A549 (cell line): ENCODE measurements at regions not wholly inside any gene's neighbourhood (a gene's known extent, or its start where the extent isn't known, plus 50 kb on each side); places are given as distances from the start of the nearest gene placed in this dataset.
A peak's percentile ranks its signal among the peaks of the same experiment; 100 is the strongest.

Experiments used
- ATAC-seq, 2 experiments: fragments of 200-7000 bp in 1 of 2; fragments of >200 bp in 1 of 2; cut with Nextera tagmentation in 1 of 2; cut with Tn5 transposase in 1 of 2; 3 replicates each; pipeline versions ENCODE4 v1.8.0 to v1.9.1; 2018 to 2020; ENCODE audit warnings: mild to moderate bottlenecking in 1 of 2, moderate library complexity in 1 of 2
- CTCF ChIA-PET: fragments of 300-600 bp; sonication (Branson Sonifier 250); formaldehyde crosslinking; extraction: SDS; loops from one replicate; lab custom pipeline; 2021; ENCODE audit warnings: antibody characterized with exemption, inconsistent platforms; lab: Yijun Ruan, JAX
- POLR2A ChIA-PET: fragments of 350-600 bp; formaldehyde crosslinking; extraction: SDS; loops from one replicate; lab custom pipeline; 2021; ENCODE audit warnings: antibody characterized with exemption, inconsistent platforms; lab: Yijun Ruan, JAX
- DNase-seq, 2 experiments: peaks; one replicate each; pipeline versions ENCODE4 v3.0.0 to v3.0.0-alpha.2; 2011 to 2016; ENCODE audit warnings: low read depth in 1 of 2, low spot score in 1 of 2
- FAIRE-seq: peaks from 2 replicates; lab custom pipeline; 2011; peaks lifted over from hg19 to GRCh38; lab: Jason Lieb, UNC
- H3K27ac ChIP-seq, 2 experiments: fragments of >200 bp; sonication (Bioruptor Twin); formaldehyde crosslinking; 3 replicates each; pipeline ENCODE4 v1.5.1; 2016 to 2017
- H3K4me1 ChIP-seq: fragments of >200 bp; sonication (Bioruptor Twin); formaldehyde crosslinking; 3 replicates; pipeline ENCODE4 v1.6.1; 2016
- H3K4me2 ChIP-seq: fragments of >200 bp; sonication (Bioruptor Twin); formaldehyde crosslinking; 3 replicates; pipeline ENCODE4 v1.6.1; 2016
- H3K4me3 ChIP-seq: fragments of >200 bp; sonication (Bioruptor Twin); formaldehyde crosslinking; 3 replicates; pipeline ENCODE4 v1.5.1; 2016
- H3K9me3 ChIP-seq: fragments of >200 bp; sonication (Bioruptor Twin); formaldehyde crosslinking; 3 replicates; pipeline ENCODE4 v1.6.1; 2016
- BCL3 ChIP-seq: fragments of >200 bp; sonication (Bioruptor Twin); formaldehyde crosslinking; IDR thresholded peaks from 3 replicates; pipeline ENCODE4 v1.6.1; 2016
- BHLHE40 ChIP-seq: IDR thresholded peaks from 2 replicates; pipeline ENCODE4 v1.6.1; 2012; ENCODE audit warnings: low read depth, low read length, inconsistent platforms
- CBX8 ChIP-seq: fragments of 200-600 bp; sonication (generic); IDR thresholded peaks from 2 replicates; pipeline ENCODE4 v1.6.1; 2016
- CHD4 ChIP-seq: fragments of 200-600 bp; sonication (generic); IDR thresholded peaks from 2 replicates; pipeline ENCODE4 v1.6.1; 2016; ENCODE audit warnings: antibody characterized with exemption, mild to moderate bottlenecking, borderline replicate concordance
- EP300 ChIP-seq, 2 experiments: fragments of >200 bp; sonication (Bioruptor Twin); formaldehyde crosslinking; IDR thresholded peaks; 2 replicates in 1 of 2; 3 replicates in 1 of 2; pipeline ENCODE4 v1.6.1; 2016 to 2017
- FOSL2 ChIP-seq, 2 experiments: fragments of 450-650 bp in 1 of 2; fragments of >200 bp in 1 of 2; sonication (Bioruptor Twin) in 1 of 2; formaldehyde crosslinking; IDR thresholded peaks; 2 replicates each; pipeline versions ENCODE4 v1.5.0 to v1.6.1; 2016 to 2020; ENCODE audit warnings: mild to moderate bottlenecking in 1 of 2, moderate library complexity in 1 of 2
- HDAC2 ChIP-seq: fragments of 200-600 bp; sonication (generic); IDR thresholded peaks from 2 replicates; pipeline ENCODE4 v1.6.1; 2016
- HES2 ChIP-seq: fragments of >200 bp; sonication (Bioruptor Twin); formaldehyde crosslinking; IDR thresholded peaks from 2 replicates; pipeline ENCODE4 v1.6.1; 2016
- HEYL ChIP-seq: fragments of 250-450 bp; sonication (Bioruptor Pico); IDR thresholded peaks from 2 replicates; pipeline ENCODE4 v1.8.0; 2021; ENCODE audit warnings: mild to moderate bottlenecking, moderate library complexity
- HMGXB4 ChIP-seq: fragments of 250-450 bp; sonication (Bioruptor Pico); IDR thresholded peaks from 2 replicates; pipeline ENCODE4 v1.5.0; 2021; ENCODE audit warnings: mild to moderate bottlenecking, moderate library complexity, borderline replicate concordance
- KDM5A ChIP-seq: fragments of 200-600 bp; sonication (generic); IDR thresholded peaks from 2 replicates; pipeline ENCODE4 v1.6.1; 2016; ENCODE audit warnings: antibody characterized with exemption, mild to moderate bottlenecking
- MAFK ChIP-seq: fragments of 450-650 bp; IDR thresholded peaks from 2 replicates; pipeline ENCODE4 v1.6.1; 2014; ENCODE audit not compliant: partially characterized antibody
- MAX ChIP-seq: IDR thresholded peaks from 2 replicates; pipeline ENCODE4 v1.6.1; 2012
- MYC ChIP-seq: IDR thresholded peaks from 2 replicates; pipeline ENCODE4 v1.6.1; 2012; ENCODE audit warnings: mild to moderate bottlenecking, inconsistent platforms, low read length, improper control_type of control experiment, borderline replicate concordance
- NFE2L2 ChIP-seq: fragments of 150-350 bp; conservative IDR thresholded peaks from 2 replicates; pipeline ENCODE4 v1.6.1; 2014; ENCODE audit warnings: low read length
- NPAS2 ChIP-seq: fragments of 250-450 bp; sonication (Bioruptor Pico); IDR thresholded peaks from 2 replicates; pipeline ENCODE4 v1.8.0; 2022; ENCODE audit warnings: mild to moderate bottlenecking, moderate library complexity, borderline replicate concordance
- POLR2A ChIP-seq: IDR thresholded peaks from 2 replicates; pipeline ENCODE4 v1.6.1; 2012; ENCODE audit warnings: mild to moderate bottlenecking, low read length
- RAD21 ChIP-seq, 2 experiments: fragments of >200 bp in 1 of 2; sonication (Bioruptor Twin) in 1 of 2; formaldehyde crosslinking in 1 of 2; IDR thresholded peaks in 1 of 2; conservative IDR thresholded peaks in 1 of 2; 2 replicates in 1 of 2; 3 replicates in 1 of 2; pipeline ENCODE4 v1.6.1; 2012 to 2018; ENCODE audit warnings: inconsistent platforms in 1 of 2
- RFX5 ChIP-seq: fragments of 450-650 bp; IDR thresholded peaks from 2 replicates; pipeline ENCODE4 v1.7.1; 2014; ENCODE audit warnings: antibody characterized with exemption, mild to moderate bottlenecking, moderate library complexity
- SMC3 ChIP-seq: fragments of >200 bp; sonication (Bioruptor Twin); formaldehyde crosslinking; IDR thresholded peaks from 3 replicates; pipeline ENCODE4 v1.6.1; 2018; ENCODE audit warnings: inconsistent platforms
- TFCP2L1 ChIP-seq: fragments of 250-450 bp; sonication (Bioruptor Pico); IDR thresholded peaks from 2 replicates; pipeline ENCODE4 v1.5.0; 2021; ENCODE audit warnings: mild to moderate bottlenecking
- WGBS: methylation state at CpG from one replicate; pipeline ENCODE4 v1.1.6; 2017; ENCODE audit errors: missing lambda C conversion rate; 5-methylcytosine and 5-hydroxymethylcytosine counted together

GRCh38 chr5:160950311-160950710 lies 98.3 kb upstream of the ATP10B start:
- H3K4me2 ChIP-seq: no peak overlapping the region
- DNase-seq (no peak), ATAC-seq (no peak), FAIRE-seq (no peak)
- ChIA-PET POLR2A (no interaction called here), CTCF (no interaction called here)
- no peak for TF ChIP-seq HEYL (CRISPR knock-in tag)
- H3K4me3 ChIP-seq: no peak overlapping the region
- WGBS: 5% methylated on average over 2 of the region's 2 CpGs
- H3K27ac ChIP-seq: no peak overlapping the region
- H3K9me3 ChIP-seq: no peaks in the 10 kb centered on the region
- no peaks in the 10 kb centered on the region for H3K4me1 ChIP-seq

- FAIRE-seq: no peak
- Histone ChIP-seq H3K27ac (no peak overlapping the region), H3K4me1 (no peaks in the 10 kb centered on the region), H3K9me3 (no peaks in the 10 kb centered on the region), H3K4me3 (no peak overlapping the region), H3K4me2 (no peak overlapping the region)
- no peak for ATAC-seq
- TF ChIP-seq HDAC2 (no peak), RFX5 (no peak), NPAS2 (CRISPR knock-in tag) (no peak), TFCP2L1 (CRISPR knock-in tag) (no peak), MYC (no peak), FOSL2 (IDR thresholded peaks at IDR 0.05) (no peak), FOSL2 (CRISPR knock-in tag; IDR thresholded peaks at IDR 0.05) (no peak), SMC3 (no peak)
- 73% methylated on average over 5 of the region's 5 CpGs for WGBS
- ChIA-PET CTCF (no interaction called here), POLR2A (no interaction called here)
- no peak for DNase-seq
Measured at GRCh38 chr5:160940725-160941124, 88.7 kb upstream of the ATP10B start.

GRCh38 chr5:160938532-160938931 lies 86.5 kb upstream of the ATP10B start:
- H3K4me2 ChIP-seq: no peak overlapping the region
- FAIRE-seq: no peak
- TF ChIP-seq MAX (no peak), CHD4 (no peak), CBX8 (no peak), POLR2A (no peak), RAD21 (conservative IDR thresholded peaks at IDR 0.05 in 1 of 2, IDR thresholded peaks at IDR 0.05 in 1 of 2) (no peak), NFE2L2 (peak; percentile 61; the same call in 1 of the 2 replicates), MAFK (peak; percentile 41), BCL3 (no peak), HMGXB4 (CRISPR knock-in tag) (no peak), EP300 (IDR thresholded peaks at IDR 0.05) (no peak)
- ChIA-PET CTCF (no interaction called here), POLR2A (no interaction called here)
- no peaks in the 10 kb centered on the region for H3K4me1 ChIP-seq
- 0 out of 6 replicates have a peak overlapping the region, but pooled peaks of 1 of the 2 experiments have one; percentile 36 for H3K27ac ChIP-seq
- no peak overlapping the region for H3K4me3 ChIP-seq
- WGBS: 78% methylated on average over 4 of the region's 4 CpGs
- DNase-seq: peak in 1 of 2 experiments; percentile 19
- no peak for ATAC-seq
- no peaks in the 10 kb centered on the region for H3K9me3 ChIP-seq

GRCh38 chr5:160937570-160937969 lies 85.6 kb upstream of the ATP10B start:
- ATAC-seq (no peak), DNase-seq (no peak), FAIRE-seq (no peak)
- no peaks in the 10 kb centered on the region for H3K4me1 ChIP-seq
- no peaks in the 10 kb centered on the region for H3K9me3 ChIP-seq
- TF ChIP-seq HES2: no peak
- no peak for TF ChIP-seq BHLHE40
- no peak for TF ChIP-seq KDM5A
- no peak for TF ChIP-seq CBX8
- H3K27ac ChIP-seq: no peak overlapping the region
- POLR2A ChIA-PET: no interaction called here
- CTCF ChIA-PET: no interaction called here
- 69% methylated on average over 6 of the region's 6 CpGs for WGBS
- H3K4me3 ChIP-seq: no peak overlapping the region
- H3K4me2 ChIP-seq: no peak overlapping the region
